AG10803 (cell line): ENCODE measurements at regions not wholly inside any gene's neighbourhood (a gene's known extent, or its start where the extent isn't known, plus 50 kb on each side); places are given as distances from the start of the nearest gene placed in this dataset.
A peak's percentile ranks its signal among the peaks of the same experiment; 100 is the strongest.

ENCODE experiments used
- DNase-seq: peaks from one replicate; pipeline ENCODE4 v3.0.0; 2010; ENCODE audit warnings: low read depth
- H3K4me3 ChIP-seq: 2 replicates; pipeline ENCODE4 v1.5.1; 2011; ENCODE audit warnings: mild to moderate bottlenecking, low read length, control low read depth
- CTCF ChIP-seq: conservative IDR thresholded peaks from 2 replicates; pipeline ENCODE4 v1.5.1; 2011; ENCODE audit warnings: mild to moderate bottlenecking, low read length, control low read depth, inconsistent platforms

GRCh38 chr15:98580572-98580971 is 67.8 kb upstream of the IGF1R start:
- peak; percentile 38 for DNase-seq
- TF ChIP-seq CTCF = no peak
- H3K4me3 ChIP-seq = no peak overlapping the region

DNA sequence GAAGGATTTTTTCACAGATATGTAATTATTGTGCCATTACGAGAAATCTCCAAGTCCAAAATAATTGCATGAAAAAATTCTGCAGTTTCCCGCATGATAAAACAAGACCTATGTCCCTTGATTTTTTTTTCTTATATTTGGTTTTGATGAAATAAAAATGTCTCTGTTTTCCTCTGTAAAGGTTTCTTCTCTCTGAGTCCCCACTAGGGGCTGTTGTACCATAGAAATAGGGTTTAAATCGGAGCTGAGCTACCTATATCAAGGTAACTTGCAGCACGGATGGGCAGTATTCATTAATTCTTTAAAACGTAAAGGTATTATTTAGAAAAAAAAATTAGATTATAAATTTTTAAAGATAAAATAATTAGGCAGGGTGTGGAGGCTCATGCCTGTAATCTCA is 66.6 kb upstream of the IGF1R start:
- no peak overlapping the region for H3K4me3 ChIP-seq
- TF ChIP-seq CTCF = no peak; the same call in 1 of the 2 replicates
- no peak for DNase-seq

- no peak overlapping the region for H3K4me3 ChIP-seq
- DNase-seq = no peak
- TF ChIP-seq CTCF = no peak
These were observed 65.3 kb upstream of the IGF1R start for GRCh38 chr15:98582900-98583554.

DNA sequence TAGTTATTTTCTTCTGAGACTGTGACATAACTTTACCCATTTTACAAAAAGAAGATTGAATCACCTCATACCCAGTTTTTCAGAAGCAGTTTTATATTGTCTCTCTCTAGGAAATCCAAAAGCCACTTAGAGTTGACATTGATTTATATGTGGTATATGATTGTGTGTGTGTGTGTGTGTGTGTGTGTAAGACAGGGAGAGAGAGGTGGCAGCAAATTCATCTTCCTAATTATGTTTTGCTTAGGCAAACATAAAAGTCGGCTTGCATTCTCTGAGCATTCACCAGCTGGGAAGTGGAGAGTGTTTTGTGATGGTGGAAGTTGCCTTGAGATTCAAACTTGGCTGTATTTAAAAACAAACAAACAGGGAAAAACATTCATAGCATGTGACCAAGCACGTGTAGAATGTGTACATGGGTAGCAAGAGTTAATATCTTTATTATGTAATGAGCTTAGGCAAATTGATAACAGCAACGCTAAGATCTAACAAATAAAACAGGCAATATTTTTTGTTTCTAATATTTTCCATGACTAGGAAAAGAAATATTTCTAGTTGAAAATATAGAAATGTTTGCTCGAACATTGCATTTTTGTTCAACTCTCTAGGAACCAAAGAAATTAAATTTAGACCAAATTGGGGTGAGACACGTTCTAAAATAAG is 64.4 kb upstream of the IGF1R start:
- TF ChIP-seq CTCF = no peak
- no peak overlapping the region for H3K4me3 ChIP-seq
- no peak for DNase-seq

GRCh38 chr15:98586066-98586465 is 62.3 kb upstream of the IGF1R start:
- DNase-seq = no peak
- TF ChIP-seq CTCF = no peak
- H3K4me3 ChIP-seq = no peak overlapping the region

DNA sequence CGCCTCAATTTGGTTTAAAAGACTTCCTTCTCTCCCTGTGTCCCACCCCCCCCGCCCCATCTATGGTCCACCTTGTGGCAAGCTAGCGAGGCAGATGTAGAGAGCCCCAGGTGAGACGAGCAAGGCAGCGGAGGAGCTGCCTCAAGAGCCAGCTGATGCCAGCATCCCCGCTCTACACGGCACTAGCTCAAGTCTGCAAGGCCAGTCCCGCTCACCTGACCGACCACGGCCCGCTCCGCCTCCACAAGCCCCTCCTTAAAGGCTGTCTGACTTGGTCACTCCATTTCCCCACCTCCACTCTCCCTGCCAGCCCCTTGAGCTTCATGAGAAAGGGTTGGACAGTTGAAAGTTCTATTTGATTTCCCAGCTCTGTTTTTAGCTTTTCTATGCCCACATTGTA is 56.2 kb upstream of the IGF1R start:
- TF ChIP-seq CTCF = no peak

DNA sequence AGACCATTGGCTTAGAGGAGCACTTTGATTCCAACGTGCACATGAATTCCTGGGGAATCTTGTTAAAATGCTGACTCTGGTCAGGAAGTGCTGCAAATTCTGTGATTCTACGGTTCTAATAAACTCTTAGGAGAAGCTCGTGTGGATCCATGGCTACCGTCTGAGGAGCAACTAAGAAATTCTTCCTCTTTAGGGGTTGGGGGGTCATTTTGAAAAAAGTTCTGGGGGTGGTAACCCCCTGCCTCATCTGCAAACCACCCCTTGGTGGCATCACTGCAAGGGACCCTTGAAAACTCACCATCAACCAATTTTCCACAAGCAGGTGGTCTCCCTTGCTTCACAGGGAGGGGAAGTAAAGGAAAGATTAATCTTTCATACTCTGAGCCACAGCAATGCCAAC is 52.2 kb upstream of the IGF1R start:
- DNase-seq = no peak
- H3K4me3 ChIP-seq = no peak overlapping the region
- no peak for TF ChIP-seq CTCF

More for the DNA sequence above, 56.2 kb upstream of the IGF1R start:
- no peak overlapping the region for H3K4me3 ChIP-seq
- no peak for DNase-seq
